GM12878 (cell line): ENCODE measurements at regions not wholly inside any gene's neighbourhood (a gene's known extent, or its start where the extent isn't known, plus 50 kb on each side); places are given as distances from the start of the nearest gene placed in this dataset.

Experiments
- ATAC-seq: fragments of 200-7000 bp; cut with Tn5 transposase; 3 replicates; pipeline ENCODE4 v1.9.1; 2020; ENCODE audit warnings: mild to moderate bottlenecking, moderate library complexity
- BruUV-seq: library from RNA; stranded (reverse); fragments of 400-500 nt; replicated peaks from 2 replicates; lab custom pipeline; 2021; lab: Mats Ljungman, UMichigan
- CTCF ChIA-PET: fragments of 300-600 bp; sonication (Branson Sonifier 250); formaldehyde crosslinking; extraction: SDS; loops from one replicate; lab custom pipeline; 2021; ENCODE audit warnings: inconsistent platforms; lab: Yijun Ruan, JAX
- POLR2A ChIA-PET: fragments of 350-600 bp; formaldehyde crosslinking; extraction: SDS; loops from one replicate; lab custom pipeline; 2021; ENCODE audit warnings: inconsistent platforms; lab: Charles Lee
- RAD21 ChIA-PET: fragments of 300-600 bp; sonication (Branson Sonifier 250); formaldehyde crosslinking; loops from one replicate; lab custom pipeline; 2023; ENCODE audit warnings: antibody characterized with exemption; ENCODE audit not compliant: unreplicated experiment; lab: Charles Lee
- SMC1A ChIA-PET: fragments of 300-600 bp; sonication (Branson Sonifier 250); formaldehyde crosslinking; loops from one replicate; lab custom pipeline; 2023; ENCODE audit not compliant: unreplicated experiment, uncharacterized antibody; lab: Charles Lee
- DNase-seq: peaks from one replicate; pipeline ENCODE4 v3.0.0-alpha.2; 2011; ENCODE audit warnings: low read depth, low spot score
- FAIRE-seq: peaks from 3 replicates; lab custom pipeline; 2011; peaks lifted over from hg19 to GRCh38; lab: Jason Lieb, UNC
- H2AFZ ChIP-seq: 2 replicates; pipeline ENCODE4 v1.6.0; 2011; ENCODE audit warnings: low read depth, low read length, control low read depth; ENCODE audit not compliant: control insufficient read depth
- H3K27ac ChIP-seq: 2 replicates; pipeline ENCODE4 v1.5.1; 2011; ENCODE audit warnings: control low read depth; ENCODE audit not compliant: control insufficient read depth, insufficient read depth
- H3K27me3 ChIP-seq, 2 experiments: replicated peaks in 1 of 2; 2 replicates each; pipeline versions ENCODE4 v1.6.0 to v1.6.1; 2011; ENCODE audit warnings: low read length in 1 of 2; ENCODE audit not compliant: control insufficient read depth in 2 of 2, insufficient read depth in 2 of 2
- H3K36me3 ChIP-seq, 2 experiments: 2 replicates each; pipeline ENCODE4 v1.5.1; 2011; ENCODE audit warnings: low read length in 1 of 2; ENCODE audit not compliant: control insufficient read depth in 2 of 2, insufficient read depth in 2 of 2
- H3K4me1 ChIP-seq: 2 replicates; pipeline ENCODE4 v1.6.1; 2011; ENCODE audit warnings: mild to moderate bottlenecking, low read length, moderate library complexity, mixed read lengths; ENCODE audit not compliant: control insufficient read depth, insufficient read depth
- H3K4me2 ChIP-seq: 2 replicates; pipeline ENCODE4 v1.6.0; 2011; ENCODE audit warnings: control low read depth; ENCODE audit not compliant: control insufficient read depth, insufficient read depth
- H3K4me3 ChIP-seq: fragments of 200-600 bp; sonication (generic); 2 replicates; pipeline ENCODE4 v1.5.1; 2016
- H3K79me2 ChIP-seq: 2 replicates; pipeline ENCODE4 v1.6.0; 2011; ENCODE audit warnings: low read length; ENCODE audit not compliant: control insufficient read depth, insufficient read depth
- H3K9ac ChIP-seq: 2 replicates; pipeline ENCODE4 v1.8.0; 2011; ENCODE audit warnings: low read length, control low read depth, mixed read lengths; ENCODE audit not compliant: control insufficient read depth, insufficient read depth
- H3K9me3 ChIP-seq: replicated peaks from 3 replicates; pipeline ENCODE4 v1.5.1; 2011; ENCODE audit warnings: mild to moderate bottlenecking, low read length; ENCODE audit not compliant: control insufficient read depth, insufficient read depth
- H4K20me1 ChIP-seq: 2 replicates; pipeline ENCODE4 v1.6.0; 2011; ENCODE audit not compliant: control insufficient read depth, insufficient read depth
- BACH1 ChIP-seq: fragments of 450-650 bp; IDR thresholded peaks from 2 replicates; pipeline ENCODE4 v1.6.1; 2017; ENCODE audit warnings: mild to moderate bottlenecking, borderline replicate concordance
- BRCA1 ChIP-seq: IDR thresholded peaks from 2 replicates; pipeline ENCODE4 v1.6.1; 2011; ENCODE audit warnings: low read depth, low read length, improper control_type of control experiment
- CEBPB ChIP-seq, 2 experiments: fragments of 150-350 bp in 1 of 2; IDR thresholded peaks; 2 replicates each; pipeline ENCODE4 v1.6.1; 2012 to 2014; ENCODE audit warnings: low read depth in 2 of 2, low read length in 2 of 2, borderline replicate concordance in 1 of 2, inconsistent platforms in 1 of 2
- HDAC6 ChIP-seq: fragments of 200-600 bp; sonication (generic); IDR thresholded peaks from one replicate; pipeline ENCODE4 v1.8.0; 2017; ENCODE audit warnings: antibody characterized with exemption; ENCODE audit not compliant: unreplicated experiment
- HDGF ChIP-seq: fragments of 450-650 bp; IDR thresholded peaks from 2 replicates; pipeline ENCODE4 v1.6.1; 2016; ENCODE audit warnings: antibody characterized with exemption
- HSF1 ChIP-seq: fragments of 150-350 bp; IDR thresholded peaks from 2 replicates; pipeline ENCODE4 v1.6.1; 2014; ENCODE audit warnings: mild to moderate bottlenecking, low read depth, low read length
- IRF3 ChIP-seq: fragments of 450-650 bp; IDR thresholded peaks from 2 replicates; pipeline ENCODE4 v1.6.1; 2014; ENCODE audit warnings: mild to moderate bottlenecking
- JUND ChIP-seq: IDR thresholded peaks from 2 replicates; pipeline ENCODE4 v1.6.1; 2012; ENCODE audit warnings: low read depth, mild to moderate bottlenecking, low read length, improper control_type of control experiment, moderate library complexity
- LARP7 ChIP-seq: fragments of 450-650 bp; IDR thresholded peaks from 2 replicates; pipeline ENCODE4 v1.6.1; 2017; ENCODE audit warnings: mild to moderate bottlenecking
- MEF2B ChIP-seq: fragments of 450-650 bp; IDR thresholded peaks from 2 replicates; pipeline ENCODE4 v1.6.1; 2018; ENCODE audit warnings: mild to moderate bottlenecking, moderate library complexity; ENCODE audit not compliant: partially characterized antibody, poor library complexity, severe bottlenecking
- MXI1 ChIP-seq: fragments of 150-350 bp; IDR thresholded peaks from 2 replicates; pipeline ENCODE4 v1.6.1; 2011; ENCODE audit warnings: low read depth, mild to moderate bottlenecking, inconsistent platforms, low read length, improper control_type of control experiment
- NFYB ChIP-seq: IDR thresholded peaks from 2 replicates; pipeline ENCODE4 v1.6.1; 2011; ENCODE audit warnings: low read depth, mild to moderate bottlenecking, low read length, improper control_type of control experiment, moderate library complexity; ENCODE audit not compliant: insufficient read depth
- NKRF ChIP-seq: fragments of 450-650 bp; conservative IDR thresholded peaks from 2 replicates; pipeline ENCODE4 v1.6.1; 2017; ENCODE audit warnings: mild to moderate bottlenecking, moderate library complexity
- RAD51 ChIP-seq: fragments of 450-650 bp; IDR thresholded peaks from 2 replicates; pipeline ENCODE4 v1.6.1; 2016; ENCODE audit warnings: moderate library complexity, mild to moderate bottlenecking, inconsistent platforms
- RBBP5 ChIP-seq: fragments of 200-600 bp; sonication (generic); conservative IDR thresholded peaks from 2 replicates; pipeline ENCODE4 v1.6.1; 2016
- RFX5 ChIP-seq: IDR thresholded peaks from 2 replicates; pipeline ENCODE4 v1.6.1; 2011; ENCODE audit warnings: low read depth, low read length, improper control_type of control experiment
- TCF12 ChIP-seq: IDR thresholded peaks from 2 replicates; pipeline ENCODE4 v1.6.1; 2011; ENCODE audit warnings: low read depth, mild to moderate bottlenecking, low read length
- ZNF217 ChIP-seq: fragments of 450-650 bp; IDR thresholded peaks from 2 replicates; pipeline ENCODE4 v1.6.1; 2017; ENCODE audit warnings: antibody characterized with exemption, mild to moderate bottlenecking
- ZNF592 ChIP-seq: fragments of 450-650 bp; IDR thresholded peaks from 2 replicates; pipeline ENCODE4 v1.6.1; 2017; ENCODE audit warnings: mild to moderate bottlenecking, moderate library complexity
- WGBS: methylation state at CpG from one replicate; pipeline ENCODE4 v1.1.6; 2016; ENCODE audit warnings: low lambda C conversion rate; ENCODE audit not compliant: insufficient replicate concordance, insufficient coverage; ENCODE audit errors: missing lambda C conversion rate; 5-methylcytosine and 5-hydroxymethylcytosine counted together
- in situ Hi-C: fragments of 300-500 bp; cut with MboI; formaldehyde crosslinking; loops from 9 replicates; pipeline ENCODE4 v1.14.3; 2018; ENCODE audit warnings: mixed read lengths
- intact Hi-C: fragments of 100-400 bp; cut with micrococcal nuclease; formaldehyde crosslinking; loops from one replicate; pipeline ENCODE4 v1.14.2; 2022; ENCODE audit not compliant: unreplicated experiment

GRCh38 chr15:85967553-85967952 is 112.1 kb upstream of the AGBL1 start:
- FAIRE-seq (no peak), ATAC-seq (no peak), DNase-seq (no peak)
- Histone ChIP-seq H3K4me1 (no peaks in the 10 kb centered on the region), H3K9ac (no peak overlapping the region), H3K79me2 (no peaks in the 10 kb centered on the region), H3K36me3 (no peaks in the 10 kb centered on the region), H3K4me2 (no peak overlapping the region), H3K4me3 (no peak overlapping the region), H3K27ac (no peak overlapping the region), H3K27me3 (no peaks in the 10 kb centered on the region; a peak in 1 of 4 replicates), H4K20me1 (no peaks in the 10 kb centered on the region), H2AFZ (no peak overlapping the region), H3K9me3 (no peaks in the 10 kb centered on the region)
- TF ChIP-seq ZNF592 (no peak), LARP7 (no peak), MXI1 (no peak), HSF1 (no peak), TCF12 (no peak), RAD51 (no peak), ZNF217 (no peak), JUND (no peak), RFX5 (no peak), CEBPB (IDR thresholded peaks at IDR 0.05; ENCODE audit: borderline replicate concordance in 1 of 2, low read depth in 2 of 2, low read length in 2 of 2) (no peak), BRCA1 (no peak), RBBP5 (no peak), HDAC6 (no peak), MEF2B (no peak), HDGF (no peak), NFYB (no peak), IRF3 (no peak), BACH1 (no peak), NKRF (no peak)
- CTCF ChIA-PET = no interaction called here
- intact Hi-C loops (no loop called here), in situ Hi-C loops (no loop called here)
- WGBS = 57% methylated on average over 2 of the region's 2 CpGs
- BruUV-seq = no TSS peak
- RAD21 ChIA-PET = no interaction called here
- POLR2A ChIA-PET = no interaction called here
- SMC1A ChIA-PET = no interaction called here
